DOHH2 (cell line): ENCODE measurements at regions not wholly inside any gene's neighbourhood (a gene's known extent, or its start where the extent isn't known, plus 50 kb on each side); places are given as distances from the start of the nearest gene placed in this dataset.

ENCODE experiments used
- CTCF ChIP-seq: fragments of 200-600 bp; sonication (generic); IDR thresholded peaks from one replicate; pipeline ENCODE4 v1.5.1; 2014; ENCODE audit warnings: antibody characterized with exemption, mild to moderate bottlenecking, low read depth, low read length; ENCODE audit not compliant: poor library complexity, severe bottlenecking
- EZH2phosphoT487 ChIP-seq: fragments of 200-600 bp; sonication (generic); IDR thresholded peaks from 2 replicates; pipeline ENCODE4 v1.6.1; 2017; ENCODE audit warnings: borderline replicate concordance, mild to moderate bottlenecking, antibody characterized with exemption, low read length, moderate library complexity, mixed read lengths

- no peak for TF ChIP-seq CTCF
- no peak for TF ChIP-seq EZH2phosphoT487
Observed at GRCh38 chr3:87158823-87159222, 68.3 kb upstream of the CHMP2B start.
